ENCODE measurements at regions not wholly inside any gene's neighbourhood (a gene's known extent, or its start where the extent isn't known, plus 50 kb on each side); places are given as distances from the start of the nearest gene placed in this dataset.

DNA sequence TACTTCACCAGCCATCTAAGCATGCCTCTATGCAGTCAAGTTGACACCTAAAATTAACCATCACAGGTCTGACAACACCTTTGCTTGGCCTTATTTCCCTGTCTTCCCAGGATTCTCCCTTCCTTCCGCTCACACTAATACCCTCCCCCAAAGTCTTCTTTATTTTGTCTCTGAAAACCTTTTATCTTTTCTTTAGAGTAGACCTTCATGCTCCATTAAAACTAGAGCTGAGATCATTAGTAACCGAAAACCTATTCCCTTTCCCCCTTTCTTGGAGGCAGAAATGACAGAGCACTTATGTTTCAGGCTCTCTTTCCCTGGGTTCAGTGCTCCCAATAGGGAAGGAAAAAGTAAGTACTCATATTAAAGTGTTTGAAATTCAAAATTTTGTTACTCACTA is 423.8 kb downstream of the YTHDC2 start:
- Histone ChIP-seq H3K27ac (ENCODE audit: low read depth, low read length) (no peak overlapping the region), H3K4me3 (ENCODE audit: low read depth, low read length) (no peak overlapping the region), H3K27me3 (ENCODE audit: insufficient read depth, low read length) (no peaks in the 10 kb centered on the region), H2AFZ (ENCODE audit: low read length, unreplicated experiment) (no peak overlapping the region), H3K79me2 (ENCODE audit: control insufficient read depth, insufficient read depth, low read length, unreplicated experiment) (no peaks in the 10 kb centered on the region), H3K36me3 (ENCODE audit: insufficient read depth, low read length) (no peaks in the 10 kb centered on the region), H3K4me1 (ENCODE audit: control insufficient read depth, insufficient read depth, low read length, unreplicated experiment) (no peaks in the 10 kb centered on the region)

- H3K4me3 ChIP-seq (ENCODE audit: low read depth, low read length), result no peak overlapping the region
- no peaks in the 10 kb centered on the region for H3K36me3 ChIP-seq (ENCODE audit: insufficient read depth, low read length)
- H3K79me2 ChIP-seq (ENCODE audit: control insufficient read depth, insufficient read depth, low read length, unreplicated experiment), result no peaks in the 10 kb centered on the region
- no peaks in the 10 kb centered on the region for H3K27me3 ChIP-seq (ENCODE audit: insufficient read depth, low read length)
- H3K27ac ChIP-seq (ENCODE audit: low read depth, low read length), result no peak overlapping the region
- no peaks in the 10 kb centered on the region for H3K4me1 ChIP-seq (ENCODE audit: control insufficient read depth, insufficient read depth, low read length, unreplicated experiment)
- no peak overlapping the region for H2AFZ ChIP-seq (ENCODE audit: low read length, unreplicated experiment)
Observed at GRCh38 chr5:113939988-113940387, 421.9 kb upstream of the KCNN2 start.

DNA sequence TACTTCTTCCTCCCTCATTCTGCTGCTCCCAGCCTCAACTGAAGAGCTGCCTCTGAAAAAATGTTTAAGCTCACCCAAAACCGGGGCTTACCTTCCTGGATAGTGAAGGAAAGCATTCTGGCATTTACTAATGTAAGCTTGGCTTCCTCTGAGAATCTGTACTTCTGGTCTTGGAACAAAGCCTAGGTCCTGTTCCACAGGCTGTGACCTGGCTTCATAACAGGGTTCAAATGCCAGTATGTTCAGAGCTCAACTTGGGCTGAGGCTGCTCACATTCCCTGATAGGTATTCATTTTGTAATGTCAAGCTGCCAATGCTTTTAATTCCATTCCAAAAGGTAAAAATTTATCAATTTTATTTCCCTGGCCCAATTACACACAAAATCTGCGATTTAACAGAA is 411.7 kb upstream of the KCNN2 start:
- Histone ChIP-seq H3K27ac (ENCODE audit: low read depth, low read length) (no peak overlapping the region), H3K36me3 (ENCODE audit: insufficient read depth, low read length) (no peaks in the 10 kb centered on the region), H3K27me3 (ENCODE audit: insufficient read depth, low read length) (no peaks in the 10 kb centered on the region), H2AFZ (ENCODE audit: low read length, unreplicated experiment) (no peak overlapping the region), H3K4me1 (ENCODE audit: control insufficient read depth, insufficient read depth, low read length, unreplicated experiment) (no peaks in the 10 kb centered on the region), H3K79me2 (ENCODE audit: control insufficient read depth, insufficient read depth, low read length, unreplicated experiment) (no peaks in the 10 kb centered on the region), H3K4me3 (ENCODE audit: low read depth, low read length) (no peak overlapping the region)

- Histone ChIP-seq H3K79me2 (ENCODE audit: control insufficient read depth, insufficient read depth, low read length, unreplicated experiment) (no peaks in the 10 kb centered on the region), H3K4me3 (ENCODE audit: low read depth, low read length) (no peak overlapping the region), H3K27ac (ENCODE audit: low read depth, low read length) (no peak overlapping the region)
Observed at GRCh38 chr5:113965225-113965624, 396.6 kb upstream of the KCNN2 start.

GRCh38 chr5:113969901-113970300 is 392.0 kb upstream of the KCNN2 start:
- H3K36me3 ChIP-seq (ENCODE audit: insufficient read depth, low read length), result no peaks in the 10 kb centered on the region
- H3K4me3 ChIP-seq (ENCODE audit: low read depth, low read length), result no peak overlapping the region
- H3K27me3 ChIP-seq (ENCODE audit: insufficient read depth, low read length), result no peaks in the 10 kb centered on the region
- H3K4me1 ChIP-seq (ENCODE audit: control insufficient read depth, insufficient read depth, low read length, unreplicated experiment), result no peaks in the 10 kb centered on the region
- no peak overlapping the region for H2AFZ ChIP-seq (ENCODE audit: low read length, unreplicated experiment)
- H3K27ac ChIP-seq (ENCODE audit: low read depth, low read length), result no peak overlapping the region
- no peaks in the 10 kb centered on the region for H3K79me2 ChIP-seq (ENCODE audit: control insufficient read depth, insufficient read depth, low read length, unreplicated experiment)

More at GRCh38 chr5:113965225-113965624, 396.6 kb upstream of the KCNN2 start:
- H3K27me3 ChIP-seq (ENCODE audit: insufficient read depth, low read length), result no peaks in the 10 kb centered on the region
- no peaks in the 10 kb centered on the region for H3K36me3 ChIP-seq (ENCODE audit: insufficient read depth, low read length)
- H2AFZ ChIP-seq (ENCODE audit: low read length, unreplicated experiment), result no peak overlapping the region
- no peaks in the 10 kb centered on the region for H3K4me1 ChIP-seq (ENCODE audit: control insufficient read depth, insufficient read depth, low read length, unreplicated experiment)

GRCh38 chr5:113971454-113971853 is 390.4 kb upstream of the KCNN2 start:
- Histone ChIP-seq H3K4me3 (ENCODE audit: low read depth, low read length) (no peak overlapping the region), H2AFZ (ENCODE audit: low read length, unreplicated experiment) (no peak overlapping the region), H3K36me3 (ENCODE audit: insufficient read depth, low read length) (no peaks in the 10 kb centered on the region), H3K27ac (ENCODE audit: low read depth, low read length) (no peak overlapping the region), H3K27me3 (ENCODE audit: insufficient read depth, low read length) (no peaks in the 10 kb centered on the region), H3K79me2 (ENCODE audit: control insufficient read depth, insufficient read depth, low read length, unreplicated experiment) (no peaks in the 10 kb centered on the region), H3K4me1 (ENCODE audit: control insufficient read depth, insufficient read depth, low read length, unreplicated experiment) (no peaks in the 10 kb centered on the region)

- no peak overlapping the region for H3K4me3 ChIP-seq (ENCODE audit: low read depth, low read length)
- H3K36me3 ChIP-seq (ENCODE audit: insufficient read depth, low read length), result no peaks in the 10 kb centered on the region
- H3K27ac ChIP-seq (ENCODE audit: low read depth, low read length), result no peak overlapping the region
- no peaks in the 10 kb centered on the region for H3K4me1 ChIP-seq (ENCODE audit: control insufficient read depth, insufficient read depth, low read length, unreplicated experiment)
- no peaks in the 10 kb centered on the region for H3K79me2 ChIP-seq (ENCODE audit: control insufficient read depth, insufficient read depth, low read length, unreplicated experiment)
- no peak overlapping the region for H2AFZ ChIP-seq (ENCODE audit: low read length, unreplicated experiment)
- H3K27me3 ChIP-seq (ENCODE audit: insufficient read depth, low read length), result no peaks in the 10 kb centered on the region
Observed at GRCh38 chr5:113974976-113975375, 386.9 kb upstream of the KCNN2 start.

DNA sequence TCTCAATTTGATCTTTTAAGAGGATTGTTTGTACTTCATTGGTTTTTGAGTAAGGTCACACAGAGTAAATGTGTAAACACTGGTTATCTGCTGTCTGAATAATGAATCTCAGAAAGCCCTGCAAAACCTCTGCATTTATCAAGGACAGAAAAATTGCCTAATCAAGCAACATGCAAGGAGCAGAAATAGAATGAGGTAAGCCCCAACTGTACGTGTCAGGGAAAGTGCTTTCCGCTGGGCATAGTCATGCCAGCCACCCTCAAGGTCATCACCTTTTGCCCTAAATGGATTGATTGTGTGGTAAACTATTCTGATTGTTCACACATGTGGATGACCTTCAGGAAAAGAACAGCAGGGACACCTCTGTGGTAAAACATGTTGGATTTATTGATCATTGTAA is 376.9 kb upstream of the KCNN2 start:
- no peaks in the 10 kb centered on the region for H3K27me3 ChIP-seq (ENCODE audit: insufficient read depth, low read length)
- no peaks in the 10 kb centered on the region for H3K36me3 ChIP-seq (ENCODE audit: insufficient read depth, low read length)
- no peaks in the 10 kb centered on the region for H3K4me1 ChIP-seq (ENCODE audit: control insufficient read depth, insufficient read depth, low read length, unreplicated experiment)
- H3K27ac ChIP-seq (ENCODE audit: low read depth, low read length), result no peak overlapping the region
- no peak overlapping the region for H2AFZ ChIP-seq (ENCODE audit: low read length, unreplicated experiment)
- H3K79me2 ChIP-seq (ENCODE audit: control insufficient read depth, insufficient read depth, low read length, unreplicated experiment), result no peaks in the 10 kb centered on the region
- H3K4me3 ChIP-seq (ENCODE audit: low read depth, low read length), result no peak overlapping the region

DNA sequence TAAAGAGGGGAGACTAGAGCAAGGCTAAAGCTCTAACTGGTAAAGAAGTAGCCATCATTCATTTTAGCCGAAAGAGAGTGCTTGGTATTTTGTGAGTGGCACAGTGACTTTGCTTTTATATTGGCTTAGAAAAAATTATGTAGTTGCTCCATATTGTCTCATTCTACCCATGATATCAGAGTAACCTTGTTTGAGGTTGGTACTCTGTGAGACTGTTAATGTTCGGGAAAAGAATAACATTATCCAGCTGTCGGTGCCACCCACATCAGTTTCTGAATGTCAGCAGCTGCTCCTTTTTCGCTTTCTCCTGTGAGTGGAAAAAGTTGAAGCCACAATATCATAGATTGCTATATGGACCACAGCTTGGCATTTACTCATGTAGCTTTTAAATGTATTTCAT is 376.4 kb upstream of the KCNN2 start:
- no peaks in the 10 kb centered on the region for H3K36me3 ChIP-seq (ENCODE audit: insufficient read depth, low read length)
- no peak overlapping the region for H3K4me3 ChIP-seq (ENCODE audit: low read depth, low read length)
- no peak overlapping the region for H3K27ac ChIP-seq (ENCODE audit: low read depth, low read length)
- no peaks in the 10 kb centered on the region for H3K4me1 ChIP-seq (ENCODE audit: control insufficient read depth, insufficient read depth, low read length, unreplicated experiment)
- H2AFZ ChIP-seq (ENCODE audit: low read length, unreplicated experiment), result no peak overlapping the region
- no peaks in the 10 kb centered on the region for H3K27me3 ChIP-seq (ENCODE audit: insufficient read depth, low read length)
- no peaks in the 10 kb centered on the region for H3K79me2 ChIP-seq (ENCODE audit: control insufficient read depth, insufficient read depth, low read length, unreplicated experiment)

DNA sequence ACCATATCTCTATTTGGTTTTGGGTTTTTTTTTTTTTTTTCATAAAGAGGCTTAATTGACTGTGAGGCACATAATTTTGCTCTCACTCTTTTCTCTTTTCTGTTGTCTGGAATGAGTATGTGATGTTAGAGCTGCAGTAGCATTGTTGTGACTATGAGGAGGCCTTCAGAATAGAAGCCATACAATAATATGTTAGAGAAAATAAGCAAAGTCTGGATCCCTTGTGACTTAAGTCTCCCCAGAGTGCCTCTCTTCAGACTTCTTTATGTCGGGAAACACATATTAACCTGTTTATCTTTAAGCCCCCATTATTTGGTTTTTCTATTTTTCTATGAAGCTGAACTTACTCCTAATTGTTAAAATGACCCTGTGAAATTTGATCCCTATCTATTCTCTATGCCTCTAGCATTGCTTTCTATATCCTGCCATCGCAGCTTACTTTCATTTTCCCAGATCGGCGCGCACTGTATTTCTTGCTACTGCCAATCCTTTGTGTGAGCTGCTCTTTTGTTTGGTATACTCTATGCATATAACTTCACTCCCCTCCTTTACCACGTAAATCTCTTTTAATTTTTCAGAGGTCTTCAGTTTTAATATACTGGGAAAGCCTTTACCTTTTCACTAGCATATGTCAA is 372.5 kb upstream of the KCNN2 start:
- Histone ChIP-seq H3K79me2 (ENCODE audit: control insufficient read depth, insufficient read depth, low read length, unreplicated experiment) (no peaks in the 10 kb centered on the region), H3K4me1 (ENCODE audit: control insufficient read depth, insufficient read depth, low read length, unreplicated experiment) (no peaks in the 10 kb centered on the region), H2AFZ (ENCODE audit: low read length, unreplicated experiment) (no peak overlapping the region), H3K36me3 (ENCODE audit: insufficient read depth, low read length) (no peaks in the 10 kb centered on the region), H3K27me3 (ENCODE audit: insufficient read depth, low read length) (no peaks in the 10 kb centered on the region), H3K27ac (ENCODE audit: low read depth, low read length) (no peak overlapping the region), H3K4me3 (ENCODE audit: low read depth, low read length) (peak overlapping the region; percentile 49)

GRCh38 chr5:113989913-113990305 is 372.0 kb upstream of the KCNN2 start:
- Histone ChIP-seq H3K27me3 (ENCODE audit: insufficient read depth, low read length) (no peaks in the 10 kb centered on the region), H3K27ac (ENCODE audit: low read depth, low read length) (no peak overlapping the region), H3K79me2 (ENCODE audit: control insufficient read depth, insufficient read depth, low read length, unreplicated experiment) (no peaks in the 10 kb centered on the region), H2AFZ (ENCODE audit: low read length, unreplicated experiment) (no peak overlapping the region), H3K4me3 (ENCODE audit: low read depth, low read length) (peak overlapping the region; percentile 49), H3K4me1 (ENCODE audit: control insufficient read depth, insufficient read depth, low read length, unreplicated experiment) (no peaks in the 10 kb centered on the region), H3K36me3 (ENCODE audit: insufficient read depth, low read length) (no peaks in the 10 kb centered on the region)
